CD4-positive, CD25-positive, alpha-beta regulatory T cell (primary cell): ENCODE measurements at regions not wholly inside any gene's neighbourhood (a gene's known extent, or its start where the extent isn't known, plus 50 kb on each side); places are given as distances from the start of the nearest gene placed in this dataset.
"Not testable (repeated sequence)": the region's sequence is repeated elsewhere in the genome, so short reads cannot be mapped to it uniquely, and the experiment has no call there.

Experiments used
- ATAC-seq, 2 donors: fragments of 150-1000 bp; cut with Tn5 transposase; one replicate each; pipeline ENCODE4 v1.10.0; 2021; ENCODE audit warnings: low read depth in 2 of 2, moderate number of reproducible peaks in 2 of 2, moderate library complexity in 1 of 2
- DNase-seq, 3 donors: peaks; one replicate each; pipeline versions ENCODE4 v3.0.0 to v3.0.0-alpha.2; 2012 to 2022; ENCODE audit warnings: mixed read lengths in 1 of 3
- H3K27ac ChIP-seq: one replicate; pipeline ENCODE4 v1.7.0; 2013; ENCODE audit warnings: mild to moderate bottlenecking, low read length; ENCODE audit not compliant: insufficient read depth, poor library complexity, severe bottlenecking
- H3K27me3 ChIP-seq: one replicate; pipeline ENCODE4 v1.7.0; 2013; ENCODE audit warnings: low read length; ENCODE audit not compliant: control insufficient read depth, insufficient read depth
- H3K36me3 ChIP-seq: one replicate; pipeline ENCODE4 v1.7.0; 2013; ENCODE audit warnings: mild to moderate bottlenecking, low read length, moderate library complexity; ENCODE audit not compliant: control insufficient read depth, insufficient read depth
- H3K4me1 ChIP-seq: 2 replicates; pipeline ENCODE4 v1.7.0; 2013; ENCODE audit warnings: mild to moderate bottlenecking, low read length; ENCODE audit not compliant: insufficient read depth, control insufficient read depth, poor library complexity, severe bottlenecking
- H3K4me3 ChIP-seq: one replicate; pipeline ENCODE4 v1.7.0; 2013; ENCODE audit warnings: low read depth, mild to moderate bottlenecking, low read length, moderate library complexity
- H3K9me3 ChIP-seq, 2 experiments: 1 replicate in 1 of 2; 2 replicates in 1 of 2; pipeline ENCODE4 v1.7.0; 2013; ENCODE audit warnings: low read length in 2 of 2, mild to moderate bottlenecking in 1 of 2, moderate library complexity in 1 of 2; ENCODE audit not compliant: control insufficient read depth in 2 of 2
- H3K27ac Mint-ChIP-seq, 3 donors: one replicate each; pipeline ENCODE4 v1.8.0; 2020 to 2022; ENCODE audit warnings: mild to moderate bottlenecking in 3 of 3, mixed read lengths in 3 of 3, moderate library complexity in 2 of 3
- H3K27me3 Mint-ChIP-seq: one replicate; pipeline ENCODE4 v1.8.0; 2022; ENCODE audit warnings: mild to moderate bottlenecking, mixed read lengths
- H3K36me3 Mint-ChIP-seq: one replicate; pipeline ENCODE4 v1.8.0; 2020; ENCODE audit warnings: mixed read lengths
- H3K4me1 Mint-ChIP-seq, 4 donors: one replicate each; pipeline ENCODE4 v1.8.0; 2020 to 2022; ENCODE audit warnings: mixed read lengths in 4 of 4, mild to moderate bottlenecking in 1 of 4
- H3K4me3 Mint-ChIP-seq, 4 donors: one replicate each; pipeline ENCODE4 v1.8.0; 2020 to 2022; ENCODE audit warnings: mild to moderate bottlenecking in 4 of 4, mixed read lengths in 4 of 4, moderate library complexity in 3 of 4
- H3K9me3 Mint-ChIP-seq, 7 donors: one replicate each; pipeline ENCODE4 v1.8.0; 2020 to 2022; ENCODE audit warnings: mixed read lengths in 7 of 7, mild to moderate bottlenecking in 3 of 7, moderate library complexity in 2 of 7

DNA sequence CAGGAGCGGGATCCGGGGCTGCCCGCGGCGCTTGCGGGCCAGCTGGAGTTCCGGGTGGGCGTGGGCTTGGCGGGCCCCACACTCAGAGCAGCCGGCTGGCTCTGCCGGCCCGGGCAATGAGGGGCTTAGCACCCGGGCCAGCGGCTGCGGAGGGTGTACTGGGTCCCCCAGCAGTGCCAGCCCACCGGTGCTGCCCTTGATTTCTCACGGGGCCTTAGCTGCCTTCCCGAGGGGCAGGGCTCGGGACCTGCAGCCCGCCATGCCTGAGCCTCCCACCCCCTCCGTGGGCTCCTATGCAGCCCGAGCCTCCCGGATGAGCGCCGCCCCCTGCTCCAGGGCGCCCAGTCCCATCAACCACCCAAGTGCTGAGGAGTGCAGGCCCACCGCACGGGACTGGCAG, 121.6 kb downstream of the FAM174A start:
- H3K27me3 ChIP-seq, H3K4me3 Mint-ChIP-seq, ATAC-seq, H3K9me3 ChIP-seq, H3K4me1 ChIP-seq, H3K4me3 ChIP-seq, H3K27me3 Mint-ChIP-seq, DNase-seq, H3K36me3 ChIP-seq, H3K36me3 Mint-ChIP-seq, H3K9me3 Mint-ChIP-seq, H3K27ac ChIP-seq, H3K27ac Mint-ChIP-seq: not testable (repeated sequence)
- H3K4me1 Mint-ChIP-seq, result peaks cover 5 to 20% (median 16%) of the 10 kb centered on the region in 4 donors

- H3K27ac ChIP-seq, result peak overlapping the region; percentile 14
- Mint-ChIP-seq H3K27me3 (no peaks in the 10 kb centered on the region), H3K9me3 (no peaks in the 10 kb centered on the region), H3K27ac (peak overlapping the region in 2 of 3 donors; percentile 15 to 79), H3K4me3 (peak overlapping the region in 2 of 4 donors; percentile 8 to 19), H3K36me3 (no peaks in the 10 kb centered on the region), H3K4me1 (peaks cover 5 to 25% (median 16%) of the 10 kb centered on the region in 4 donors)
- DNase-seq (no peak), ATAC-seq (no peak)
- no peaks in the 10 kb centered on the region for H3K36me3 ChIP-seq
- no peaks in the 10 kb centered on the region for H3K9me3 ChIP-seq
- H3K27me3 ChIP-seq, result no peaks in the 10 kb centered on the region
- peaks cover 9% of the 10 kb centered on the region for H3K4me1 ChIP-seq
- peak overlapping the region; percentile 66 for H3K4me3 ChIP-seq
Measured at GRCh38 chr5:100659080-100659795, 124.1 kb downstream of the FAM174A start.

GRCh38 chr5:100664140-100664539, 129.0 kb downstream of the FAM174A start:
- Histone ChIP-seq H3K9me3 (no peaks in the 10 kb centered on the region), H3K27me3 (no peaks in the 10 kb centered on the region), H3K4me1 (peaks cover 23% of the 10 kb centered on the region), H3K4me3 (no peak overlapping the region), H3K36me3 (no peaks in the 10 kb centered on the region), H3K27ac (no peak overlapping the region)
- no peak overlapping the region for H3K4me3 Mint-ChIP-seq
- H3K36me3 Mint-ChIP-seq, result no peaks in the 10 kb centered on the region
- peaks cover 0 to 2% (median 0%) of the 10 kb centered on the region in 7 donors for H3K9me3 Mint-ChIP-seq
- no peak overlapping the region for H3K27ac Mint-ChIP-seq
- DNase-seq, result no peak
- H3K27me3 Mint-ChIP-seq, result no peaks in the 10 kb centered on the region
- peaks cover 8 to 37% (median 24%) of the 10 kb centered on the region in 4 donors for H3K4me1 Mint-ChIP-seq
- ATAC-seq, result no peak

GRCh38 chr5:100667161-100667630, 132.0 kb downstream of the FAM174A start:
- peaks cover 4% of the 10 kb centered on the region for H3K27me3 Mint-ChIP-seq
- Histone ChIP-seq H3K4me3 (peak overlapping the region; percentile 57), H3K9me3 (no peaks in the 10 kb centered on the region), H3K36me3 (no peaks in the 10 kb centered on the region), H3K27me3 (no peaks in the 10 kb centered on the region), H3K4me1 (peaks cover 18% of the 10 kb centered on the region), H3K27ac (no peak overlapping the region)
- DNase-seq (peak in 2 of 3 donors; percentile 47 to 81), ATAC-seq (peak; percentile 76 to 90)
- no peaks in the 10 kb centered on the region for H3K36me3 Mint-ChIP-seq
- H3K27ac Mint-ChIP-seq, result peak overlapping the region in 2 of 3 donors; percentile 5 to 72
- peaks cover 0 to 3% (median 0%) of the 10 kb centered on the region in 7 donors for H3K9me3 Mint-ChIP-seq
- H3K4me1 Mint-ChIP-seq, result peaks cover 5 to 22% (median 13%) of the 10 kb centered on the region in 4 donors
- H3K4me3 Mint-ChIP-seq, result peak overlapping the region in 3 of 4 donors; percentile 3 to 9 (median 7)

DNA sequence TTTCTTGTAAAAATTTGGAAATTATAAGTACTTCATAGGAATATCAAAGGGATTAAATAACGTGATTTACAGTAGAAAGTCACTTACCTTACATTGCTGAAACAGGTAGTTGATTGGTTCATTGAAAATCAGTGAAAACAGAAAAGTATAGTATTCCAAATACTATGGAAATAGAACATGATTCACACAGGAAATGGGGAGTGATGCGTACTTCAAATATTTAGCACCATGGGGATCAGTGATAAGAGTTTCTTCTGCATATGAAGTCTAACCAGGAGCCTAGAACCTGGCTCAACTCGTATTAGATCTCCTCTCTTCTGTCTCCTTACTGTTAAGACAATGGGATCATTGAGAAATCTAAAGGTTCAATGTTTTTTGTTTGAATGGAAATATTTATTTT, 133.3 kb downstream of the FAM174A start:
- DNase-seq, result no peak
- H3K27me3 ChIP-seq, result no peaks in the 10 kb centered on the region
- no peak overlapping the region for H3K27ac ChIP-seq
- peaks cover 5 to 18% (median 12%) of the 10 kb centered on the region in 4 donors for H3K4me1 Mint-ChIP-seq
- H3K27me3 Mint-ChIP-seq, result peaks cover 4% of the 10 kb centered on the region
- H3K4me3 Mint-ChIP-seq, result no peak overlapping the region
- no peak overlapping the region for H3K4me3 ChIP-seq
- no peaks in the 10 kb centered on the region for H3K9me3 ChIP-seq
- H3K36me3 ChIP-seq, result no peaks in the 10 kb centered on the region
- H3K9me3 Mint-ChIP-seq, result peaks cover 0 to 3% (median 0%) of the 10 kb centered on the region in 7 donors
- H3K36me3 Mint-ChIP-seq, result no peaks in the 10 kb centered on the region
- H3K4me1 ChIP-seq, result peaks cover 18% of the 10 kb centered on the region
- ATAC-seq, result no peak
- H3K27ac Mint-ChIP-seq, result peak overlapping the region in 1 of 3 donors; percentile 16

DNA sequence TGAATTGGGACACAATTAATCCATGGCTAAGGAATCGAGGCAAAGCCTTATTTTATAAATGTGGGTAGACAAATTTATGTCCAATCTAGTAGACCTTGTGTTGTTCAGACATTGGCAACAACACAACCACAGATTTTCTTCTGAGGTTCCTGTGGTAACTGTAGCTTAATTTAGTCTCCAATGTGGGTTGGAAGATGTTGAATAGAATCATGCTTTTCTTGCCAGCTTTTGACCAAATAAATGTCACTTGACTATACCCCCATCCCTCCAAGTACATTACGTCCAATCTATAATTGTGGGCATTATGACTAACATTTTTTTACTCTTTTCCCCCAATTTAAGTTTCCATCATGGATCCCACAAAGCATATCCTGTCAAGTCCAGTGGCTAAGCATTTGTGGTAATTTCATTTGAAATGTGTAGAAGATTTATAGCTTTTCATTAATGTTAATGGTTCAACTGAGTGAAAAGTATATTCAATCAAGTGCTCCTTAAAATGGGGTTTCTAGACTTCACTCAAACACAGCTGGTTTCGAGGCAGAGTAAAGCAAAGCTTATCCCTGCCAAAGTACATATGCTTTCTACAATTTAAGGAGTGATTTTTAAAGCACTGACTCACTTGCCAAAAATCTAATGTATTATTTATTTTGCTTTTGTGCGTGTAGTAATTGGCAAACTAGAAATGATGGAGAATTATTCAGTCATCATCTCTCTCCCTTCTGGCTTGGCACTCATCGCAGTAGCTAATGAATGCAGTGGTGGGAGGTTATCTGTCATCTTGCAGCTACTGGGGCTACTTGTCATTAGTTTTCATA, 141.8 kb downstream of the FAM174A start:
- ATAC-seq, result no peak
- Histone ChIP-seq H3K27ac (no peak overlapping the region), H3K36me3 (no peaks in the 10 kb centered on the region), H3K4me1 (no peaks in the 10 kb centered on the region), H3K4me3 (no peak overlapping the region), H3K9me3 (peaks cover 0 to 2% of the 10 kb centered on the region in 2 experiments), H3K27me3 (no peaks in the 10 kb centered on the region)
- H3K27ac Mint-ChIP-seq, result no peak overlapping the region
- no peak overlapping the region for H3K4me3 Mint-ChIP-seq
- DNase-seq, result no peak
- H3K9me3 Mint-ChIP-seq, result peaks cover 0 to 18% (median 5%) of the 10 kb centered on the region in 7 donors
- H3K36me3 Mint-ChIP-seq, result no peaks in the 10 kb centered on the region
- H3K27me3 Mint-ChIP-seq, result no peaks in the 10 kb centered on the region
- peaks cover 0 to 2% (median under 1%) of the 10 kb centered on the region in 4 donors for H3K4me1 Mint-ChIP-seq

- Mint-ChIP-seq H3K4me1 (peaks cover 0 to 6% (median 4%) of the 10 kb centered on the region in 4 donors), H3K27ac (no peak overlapping the region), H3K36me3 (peaks cover 3% of the 10 kb centered on the region), H3K9me3 (peaks cover 0 to 36% (median 17%) of the 10 kb centered on the region in 7 donors), H3K4me3 (no peak overlapping the region), H3K27me3 (no peaks in the 10 kb centered on the region)
- no peaks in the 10 kb centered on the region for H3K36me3 ChIP-seq
- H3K4me1 ChIP-seq, result no peaks in the 10 kb centered on the region
- H3K27ac ChIP-seq, result no peak overlapping the region
- H3K27me3 ChIP-seq, result no peaks in the 10 kb centered on the region
- ATAC-seq (no peak), DNase-seq (no peak)
- peaks cover 15 to 20% of the 10 kb centered on the region in 2 experiments for H3K9me3 ChIP-seq
- H3K4me3 ChIP-seq, result no peak overlapping the region
Measured at GRCh38 chr5:100682625-100683024, 147.5 kb downstream of the FAM174A start.
